Heart left ventricle (tissue), 16 donors: ENCODE measurements at regions not wholly inside any gene's neighbourhood (a gene's known extent, or its start where the extent isn't known, plus 50 kb on each side); places are given as distances from the start of the nearest gene placed in this dataset.

ENCODE experiments used
- ATAC-seq, 4 donors: fragments of 200-7000 bp; cut with Tn5 transposase; one replicate each; pipeline ENCODE4 v1.9.1; 2020 to 2022; ENCODE audit warnings: moderate library complexity in 4 of 4, mild to moderate bottlenecking in 3 of 4, moderate number of reproducible peaks in 1 of 4
- DNase-seq, 5 donors: peaks; one replicate each; pipeline ENCODE4 v3.0.0-alpha.2; 2020
- H3K27ac ChIP-seq, 12 donors: fragments of 200-600 bp; sonication (generic) in 4 of 12; one replicate each; pipeline versions ENCODE4 v1.5.0 to v1.8.0; 2016 to 2022; ENCODE audit warnings: mild to moderate bottlenecking in 2 of 12
- H3K27me3 ChIP-seq, 9 donors: fragments of 200-600 bp; sonication (generic) in 2 of 9; one replicate each; pipeline versions ENCODE4 v1.5.1 to v1.8.0; 2016 to 2022; ENCODE audit warnings: mild to moderate bottlenecking in 3 of 9
- H3K36me3 ChIP-seq, 9 donors: fragments of 200-600 bp; sonication (generic) in 2 of 9; one replicate each; pipeline versions ENCODE4 v1.5.0 to v1.8.0; 2018 to 2022; ENCODE audit warnings: mild to moderate bottlenecking in 2 of 9
- H3K4me1 ChIP-seq, 12 donors: fragments of 200-600 bp; sonication (generic) in 4 of 12; one replicate each; pipeline versions ENCODE4 v1.5.0 to v1.8.0; 2016 to 2022; ENCODE audit warnings: mild to moderate bottlenecking in 3 of 12
- H3K4me3 ChIP-seq, 12 donors: fragments of 200-600 bp; sonication (generic) in 4 of 12; one replicate each; pipeline versions ENCODE4 v1.5.0 to v1.8.0; 2017 to 2022; ENCODE audit warnings: mild to moderate bottlenecking in 9 of 12, moderate library complexity in 4 of 12
- H3K9me3 ChIP-seq, 12 donors: fragments of 200-600 bp; sonication (generic) in 4 of 12; one replicate each; pipeline versions ENCODE4 v1.5.0 to v1.8.0; 2016 to 2022; ENCODE audit warnings: mild to moderate bottlenecking in 1 of 12
- POLR2A ChIP-seq, 2 donors: fragments of 450-650 bp; IDR thresholded peaks; one replicate each; pipeline ENCODE4 v1.6.1; 2017; ENCODE audit warnings: antibody characterized with exemption in 2 of 2, mild to moderate bottlenecking in 2 of 2, moderate library complexity in 2 of 2
- WGBS, 4 donors: extraction: QIAGEN DNeasy Blood & Tissue Kit in 2 of 4; methylation state at CpG; one replicate each; pipeline versions ENCODE4 v1.1.5 to v1.1.7; 2013 to 2018; 5-methylcytosine and 5-hydroxymethylcytosine counted together
- intact Hi-C, 10 donors: fragments of 100-400 bp; cut with DNase I; formaldehyde crosslinking; loops; one replicate each; pipeline versions ENCODE4 v1.11.1 to v1.14.2; 2022
- TF ChIP-seq, protein P1 (sequence below), 12 donors: fragments of 200-600 bp; sonication (generic) in 4 of 12; IDR thresholded peaks; one replicate each; pipeline versions ENCODE4 v1.5.0 to v1.8.0; 2018 to 2022; ENCODE audit warnings: antibody characterized with exemption in 12 of 12, mild to moderate bottlenecking in 5 of 12
- donor health status: ischemic (EF 13 %, LVEDD 7.1; RV severe dilation, severe dysfunction).
- donor health status: healthy with polysubstance abuse.
- donor health status: DM: no; HTN: yes; CAD: no.
- donor health status: DM: no; HTN: no; CAD: no.
- donor health status: ischemic (EF 25% LVEDD 6.9; RV normal size, moderate dysfunction).
- donor health status: ischemic (EF 25% LVEDD 5.7; RV mildly dilated, moderate dysfunction).
- donor health status: healthy.
- donor health status: DM: yes; HTN: yes; CAD: no.
- donor health status: ischemic (EF 35%, LVEDD 5.7; RV mildly dilated, moderate dysfunction).
- donor health status: nonischemic (EF 11% LVEDD 7.7; RV severe dilation, severe dysfunction).
- donor health status: DM: yes; HTN: yes; CAD: no.
- donor health status: PGD.
- donor health status: ischemic (EF 29% LVEDD 5.4; RV normal size, mild dysfunction).
- donor health status: nonischemic (EF 23%, LVEDD 6.1; RV moderate dilation, normal function).

GRCh38 chr13:105597573-105597972 lies 937.9 kb downstream of the EFNB2 start:
- no peak for ATAC-seq
- WGBS, 4 donors: 86 to 96% (median 91%) methylated on average over 2 to 6 of the region's 6 CpGs

GRCh38 chr13:105595471-105595870 lies 940.0 kb downstream of the EFNB2 start:
- ATAC-seq: no peak
- WGBS, 4 donors: 82 to 94% (median 92%) methylated on average over 4 of the region's 4 CpGs
- intact Hi-C loops: no loop called here

More at GRCh38 chr13:105597573-105597972, 937.9 kb downstream of the EFNB2 start:
- Histone ChIP-seq H3K4me1 (peaks cover 0 to 4% (median 0%) of the 10 kb centered on the region in 12 donors), H3K9me3 (no peaks in the 10 kb centered on the region), H3K36me3 (no peaks in the 10 kb centered on the region), H3K27me3 (no peaks in the 10 kb centered on the region), H3K27ac (no peak overlapping the region), H3K4me3 (no peak overlapping the region)
- no peak for TF ChIP-seq POLR2A (IDR thresholded peaks at IDR 0.05)
- TF ChIP-seq, protein P1, sequence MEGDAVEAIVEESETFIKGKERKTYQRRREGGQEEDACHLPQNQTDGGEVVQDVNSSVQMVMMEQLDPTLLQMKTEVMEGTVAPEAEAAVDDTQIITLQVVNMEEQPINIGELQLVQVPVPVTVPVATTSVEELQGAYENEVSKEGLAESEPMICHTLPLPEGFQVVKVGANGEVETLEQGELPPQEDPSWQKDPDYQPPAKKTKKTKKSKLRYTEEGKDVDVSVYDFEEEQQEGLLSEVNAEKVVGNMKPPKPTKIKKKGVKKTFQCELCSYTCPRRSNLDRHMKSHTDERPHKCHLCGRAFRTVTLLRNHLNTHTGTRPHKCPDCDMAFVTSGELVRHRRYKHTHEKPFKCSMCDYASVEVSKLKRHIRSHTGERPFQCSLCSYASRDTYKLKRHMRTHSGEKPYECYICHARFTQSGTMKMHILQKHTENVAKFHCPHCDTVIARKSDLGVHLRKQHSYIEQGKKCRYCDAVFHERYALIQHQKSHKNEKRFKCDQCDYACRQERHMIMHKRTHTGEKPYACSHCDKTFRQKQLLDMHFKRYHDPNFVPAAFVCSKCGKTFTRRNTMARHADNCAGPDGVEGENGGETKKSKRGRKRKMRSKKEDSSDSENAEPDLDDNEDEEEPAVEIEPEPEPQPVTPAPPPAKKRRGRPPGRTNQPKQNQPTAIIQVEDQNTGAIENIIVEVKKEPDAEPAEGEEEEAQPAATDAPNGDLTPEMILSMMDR (IDR thresholded peaks at IDR 0.05): no peak
- DNase-seq: no peak
- intact Hi-C loops: no loop called here

GRCh38 chr13:105591277-105591676 lies 944.2 kb downstream of the EFNB2 start:
- intact Hi-C loops: no loop called here
- Histone ChIP-seq H3K27me3 (no peaks in the 10 kb centered on the region), H3K4me3 (no peak overlapping the region), H3K4me1 (no peaks in the 10 kb centered on the region), H3K27ac (no peak overlapping the region), H3K9me3 (no peaks in the 10 kb centered on the region), H3K36me3 (no peaks in the 10 kb centered on the region)
- 87 to 95% (median 90%) methylated on average over 3 of the region's 3 CpGs for WGBS, 4 donors
- DNase-seq (no peak), ATAC-seq (no peak)
- TF ChIP-seq, protein P1 (IDR thresholded peaks at IDR 0.05): no peak
- TF ChIP-seq POLR2A (IDR thresholded peaks at IDR 0.05): no peak

More at GRCh38 chr13:105595471-105595870, 940.0 kb downstream of the EFNB2 start:
- no peaks in the 10 kb centered on the region for H3K27me3 ChIP-seq
- TF ChIP-seq POLR2A (IDR thresholded peaks at IDR 0.05): no peak
- TF ChIP-seq, protein P1 (IDR thresholded peaks at IDR 0.05): no peak
- H3K9me3 ChIP-seq: no peaks in the 10 kb centered on the region
- DNase-seq: no peak
- peaks cover 0 to 4% (median 0%) of the 10 kb centered on the region in 12 donors for H3K4me1 ChIP-seq
- no peak overlapping the region for H3K4me3 ChIP-seq
- no peak overlapping the region for H3K27ac ChIP-seq
- no peaks in the 10 kb centered on the region for H3K36me3 ChIP-seq

DNA sequence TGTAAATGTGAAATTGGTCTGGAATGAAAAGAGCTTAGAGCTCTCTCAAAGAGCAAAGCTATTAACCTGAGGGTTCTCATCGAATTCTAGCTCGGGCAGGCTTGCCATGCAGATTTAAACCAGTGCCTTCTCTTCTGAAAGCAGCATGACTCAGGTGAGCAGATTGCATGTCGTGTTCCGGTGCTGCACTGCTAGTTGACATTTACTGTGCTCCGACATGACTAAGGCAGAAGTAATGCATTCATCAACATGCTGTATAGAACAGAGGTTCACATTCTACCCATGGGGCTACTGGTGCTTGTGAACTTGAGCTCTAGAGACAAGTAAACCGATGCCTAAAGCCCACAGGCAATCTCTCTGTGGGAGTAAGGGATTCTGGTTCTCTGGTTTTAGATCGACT lies 947.7 kb downstream of the EFNB2 start:
- no peak for ATAC-seq
- Histone ChIP-seq H3K36me3 (no peaks in the 10 kb centered on the region), H3K4me1 (no peaks in the 10 kb centered on the region), H3K9me3 (no peaks in the 10 kb centered on the region), H3K4me3 (no peak overlapping the region), H3K27ac (no peak overlapping the region), H3K27me3 (no peaks in the 10 kb centered on the region)
- no peak for TF ChIP-seq POLR2A (IDR thresholded peaks at IDR 0.05)
- TF ChIP-seq, protein P1 (IDR thresholded peaks at IDR 0.05): no peak
- 90 to 93% (median 92%) methylated on average over 7 of the region's 7 CpGs for WGBS, 4 donors
- intact Hi-C loops: no loop called here
- no peak for DNase-seq
